ENCODE measurements at regions not wholly inside any gene's neighbourhood (a gene's known extent, or its start where the extent isn't known, plus 50 kb on each side); places are given as distances from the start of the nearest gene placed in this dataset.

DNA sequence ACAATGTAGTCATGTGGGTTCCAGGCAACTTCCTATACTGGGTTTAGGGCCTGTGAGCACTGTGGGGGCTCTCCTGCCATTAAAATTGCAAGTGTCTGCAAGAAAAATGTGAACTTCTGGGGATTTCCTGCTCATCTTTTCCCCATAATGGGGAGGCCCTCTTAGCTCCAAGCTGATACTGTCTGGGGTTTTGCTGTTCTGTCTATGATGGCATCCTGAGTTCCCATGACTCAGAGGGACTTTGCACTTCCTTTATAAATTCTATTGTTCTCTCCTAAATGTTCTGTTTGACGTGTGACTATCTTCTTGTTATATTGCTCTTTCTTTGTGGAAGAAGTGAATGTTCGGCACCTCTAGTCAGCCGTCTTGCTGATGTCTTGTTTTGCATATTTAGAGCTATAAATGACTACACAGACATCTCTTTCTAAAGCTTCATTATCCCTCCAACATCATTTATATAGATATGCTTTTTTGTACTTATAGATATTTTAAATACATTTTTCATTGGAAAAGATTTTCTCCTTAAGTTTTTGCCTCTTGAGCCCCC, 465.8 kb downstream of the NAF1 start:
- Histone ChIP-seq H3K4me1 (peaks cover 0 to 4% (median 0%) of the 10 kb centered on the region in 12 donors), H3K27me3 (no peaks in the 10 kb centered on the region), H3K27ac (no peak overlapping the region), H3K36me3 (no peaks in the 10 kb centered on the region), H3K4me3 (no peak overlapping the region), H3K9me3 (peaks cover 0 to 4% (median 0%) of the 10 kb centered on the region in 12 donors)
- ATAC-seq (no peak), DNase-seq (no peak)
- intact Hi-C loops (cut with DNase I), result no loop called here
- TF ChIP-seq, protein P1, sequence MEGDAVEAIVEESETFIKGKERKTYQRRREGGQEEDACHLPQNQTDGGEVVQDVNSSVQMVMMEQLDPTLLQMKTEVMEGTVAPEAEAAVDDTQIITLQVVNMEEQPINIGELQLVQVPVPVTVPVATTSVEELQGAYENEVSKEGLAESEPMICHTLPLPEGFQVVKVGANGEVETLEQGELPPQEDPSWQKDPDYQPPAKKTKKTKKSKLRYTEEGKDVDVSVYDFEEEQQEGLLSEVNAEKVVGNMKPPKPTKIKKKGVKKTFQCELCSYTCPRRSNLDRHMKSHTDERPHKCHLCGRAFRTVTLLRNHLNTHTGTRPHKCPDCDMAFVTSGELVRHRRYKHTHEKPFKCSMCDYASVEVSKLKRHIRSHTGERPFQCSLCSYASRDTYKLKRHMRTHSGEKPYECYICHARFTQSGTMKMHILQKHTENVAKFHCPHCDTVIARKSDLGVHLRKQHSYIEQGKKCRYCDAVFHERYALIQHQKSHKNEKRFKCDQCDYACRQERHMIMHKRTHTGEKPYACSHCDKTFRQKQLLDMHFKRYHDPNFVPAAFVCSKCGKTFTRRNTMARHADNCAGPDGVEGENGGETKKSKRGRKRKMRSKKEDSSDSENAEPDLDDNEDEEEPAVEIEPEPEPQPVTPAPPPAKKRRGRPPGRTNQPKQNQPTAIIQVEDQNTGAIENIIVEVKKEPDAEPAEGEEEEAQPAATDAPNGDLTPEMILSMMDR (IDR thresholded peaks at IDR 0.05), result no peak
- no peak for TF ChIP-seq POLR2A (IDR thresholded peaks at IDR 0.05)
- 69 to 76% (median 72%) methylated on average over 3 of the region's 3 CpGs for WGBS, 4 donors

DNA sequence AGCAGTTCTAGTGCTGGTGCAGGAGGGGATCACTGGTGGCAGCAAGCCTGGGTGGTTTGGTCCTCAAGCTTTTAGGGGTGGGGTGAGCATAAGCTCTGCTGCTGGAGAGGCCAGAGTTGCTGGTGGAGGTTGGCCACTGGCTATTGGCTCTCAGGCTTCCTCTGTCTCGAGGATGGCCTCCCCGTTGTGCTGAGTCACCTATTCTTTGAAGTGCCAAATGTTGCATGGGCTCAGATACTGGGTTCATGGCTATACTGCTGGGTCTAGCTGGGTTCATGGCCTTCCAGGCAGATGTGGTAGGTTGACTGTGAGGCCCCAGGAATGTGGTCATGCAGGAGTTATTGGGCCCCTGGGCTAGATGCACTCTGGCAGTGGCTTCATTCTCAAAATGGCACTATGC, 466.3 kb downstream of the NAF1 start:
- no peak for TF ChIP-seq POLR2A (IDR thresholded peaks at IDR 0.05)
- TF ChIP-seq, protein P1 (IDR thresholded peaks at IDR 0.05), result no peak
- H3K27me3 ChIP-seq, result no peaks in the 10 kb centered on the region
- intact Hi-C loops (cut with DNase I), result no loop called here
- WGBS, 4 donors, result 81 to 89% (median 84%) methylated on average over 2 of the region's 2 CpGs
- ATAC-seq (no peak), DNase-seq (no peak)
- H3K36me3 ChIP-seq, result no peaks in the 10 kb centered on the region
- H3K9me3 ChIP-seq, result peaks cover 0 to 6% (median 1%) of the 10 kb centered on the region in 12 donors
- peaks cover 0 to 4% (median 0%) of the 10 kb centered on the region in 12 donors for H3K4me1 ChIP-seq
- H3K27ac ChIP-seq, result no peak overlapping the region
- no peak overlapping the region for H3K4me3 ChIP-seq

DNA sequence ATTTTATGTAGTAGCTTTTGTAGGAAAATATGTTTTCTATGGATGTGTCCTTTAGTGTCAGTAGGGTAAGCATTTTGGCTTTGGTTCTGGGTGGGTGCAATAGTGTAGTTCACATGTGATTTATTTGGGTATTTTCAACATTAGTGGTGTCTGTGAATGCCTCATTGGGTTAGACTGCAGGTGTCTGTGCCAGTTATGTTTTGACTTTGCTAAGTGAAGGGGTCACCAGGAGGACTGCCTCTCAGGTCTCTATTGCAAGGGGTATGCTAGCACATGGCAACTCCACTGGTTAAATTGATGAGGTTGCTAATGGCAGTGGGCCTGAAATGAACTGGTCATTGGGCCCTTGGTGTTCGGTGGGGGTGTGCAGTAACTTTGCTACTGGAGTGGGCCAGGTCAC, 467.1 kb downstream of the NAF1 start:
- intact Hi-C loops (cut with DNase I), result no loop called here
- TF ChIP-seq, protein P1 (IDR thresholded peaks at IDR 0.05), result no peak
- no peak for TF ChIP-seq POLR2A (IDR thresholded peaks at IDR 0.05)

DNA sequence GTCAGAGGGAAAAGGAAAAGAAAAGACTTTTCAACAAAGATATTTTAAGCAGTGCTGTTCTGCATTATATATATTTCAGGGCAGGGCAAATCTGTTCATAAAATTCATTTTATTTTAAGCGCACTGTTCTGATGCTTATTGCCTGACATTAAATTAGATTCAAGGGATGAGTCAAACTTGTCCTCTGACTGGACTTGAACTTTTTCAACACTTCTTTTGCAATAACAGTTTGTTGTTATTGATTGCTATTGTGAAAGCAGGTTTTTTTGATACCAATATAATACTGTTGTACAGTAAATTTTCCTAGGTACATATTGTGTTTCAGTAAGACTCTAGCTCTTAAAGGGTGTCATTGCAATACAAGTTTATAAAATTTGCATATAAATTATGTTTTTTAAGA, 481.3 kb downstream of the NAF1 start:
- no peaks in the 10 kb centered on the region for H3K27me3 ChIP-seq
- H3K9me3 ChIP-seq, result peaks cover 0 to 4% (median 0%) of the 10 kb centered on the region in 12 donors
- ATAC-seq (no peak), DNase-seq (no peak)
- H3K27ac ChIP-seq, result no peak overlapping the region
- TF ChIP-seq POLR2A (IDR thresholded peaks at IDR 0.05), result no peak
- TF ChIP-seq, protein P1 (IDR thresholded peaks at IDR 0.05), result no peak
- WGBS, 4 donors, result 91 to 99% (median 98%) methylated on average over 1 of the region's 1 CpG
- intact Hi-C loops (cut with DNase I), result no loop called here
- no peaks in the 10 kb centered on the region for H3K4me1 ChIP-seq
- H3K36me3 ChIP-seq, result no peaks in the 10 kb centered on the region
- no peak overlapping the region for H3K4me3 ChIP-seq

More for the DNA sequence above, 467.1 kb downstream of the NAF1 start:
- H3K27ac ChIP-seq, result no peak overlapping the region
- no peak for ATAC-seq
- H3K4me1 ChIP-seq, result no peaks in the 10 kb centered on the region
- no peak for DNase-seq
- 90 to 100% (median 96%) methylated on average over 1 of the region's 1 CpG; no CpG with 5 or more reads in 1 of the 4 donors for WGBS, 4 donors
- H3K27me3 ChIP-seq, result no peaks in the 10 kb centered on the region
- peaks cover 0 to 12% (median 2%) of the 10 kb centered on the region in 12 donors for H3K9me3 ChIP-seq
- no peaks in the 10 kb centered on the region for H3K36me3 ChIP-seq
- no peak overlapping the region for H3K4me3 ChIP-seq
